ENCODE measurements at regions not wholly inside any gene's neighbourhood (a gene's known extent, or its start where the extent isn't known, plus 50 kb on each side); places are given as distances from the start of the nearest gene placed in this dataset.

GRCh38 chr11:37571246-37571645 lies 973.2 kb upstream of the RAG2 start:
- TF ChIP-seq POLR2AphosphoS5 (IDR thresholded peaks at IDR 0.05) (no peak), POLR2A (IDR thresholded peaks at IDR 0.05) (no peak), CTCF (IDR thresholded peaks at IDR 0.05) (no peak), EP300 (IDR thresholded peaks at IDR 0.05) (no peak)

All from stomach (tissue), 4 donors.